Testis (tissue), 2 donors: ENCODE measurements at regions not wholly inside any gene's neighbourhood (a gene's known extent, or its start where the extent isn't known, plus 50 kb on each side); places are given as distances from the start of the nearest gene placed in this dataset.

Experiments used
- DNase-seq: peaks from one replicate; pipeline ENCODE4 v3.0.0-alpha.2; 2019
- H3K27ac ChIP-seq, 2 donors: fragments of 200-600 bp; sonication (generic); one replicate each; pipeline ENCODE4 v1.5.1; 2019
- H3K27me3 ChIP-seq: fragments of 200-600 bp; sonication (generic); one replicate; pipeline ENCODE4 v1.5.1; 2019
- H3K36me3 ChIP-seq: fragments of 200-600 bp; sonication (generic); one replicate; pipeline ENCODE4 v1.5.1; 2017; ENCODE audit warnings: low read depth; ENCODE audit errors: missing control alignments
- H3K4me1 ChIP-seq: fragments of 200-600 bp; sonication (generic); one replicate; pipeline ENCODE4 v1.5.1; 2019
- H3K4me3 ChIP-seq, 2 donors: fragments of 200-600 bp; sonication (generic); one replicate each; pipeline ENCODE4 v1.5.1; 2017 to 2019
- H3K9me3 ChIP-seq: fragments of 200-600 bp; sonication (generic); one replicate; pipeline ENCODE4 v1.5.1; 2017
- CTCF ChIP-seq, 3 experiments: fragments of 450-650 bp in 2 of 3; fragments of 200-600 bp in 1 of 3; sonication (generic) in 1 of 3; IDR thresholded peaks; one replicate each; pipeline ENCODE4 v1.5.1; 2016 to 2019; ENCODE audit warnings: antibody characterized with exemption in 3 of 3, mild to moderate bottlenecking in 2 of 3, moderate library complexity in 1 of 3
- POLR2A ChIP-seq: fragments of 450-650 bp; IDR thresholded peaks from one replicate; pipeline ENCODE4 v1.6.1; 2017; ENCODE audit warnings: antibody characterized with exemption, mild to moderate bottlenecking, moderate library complexity
- WGBS, 2 donors: methylation state at CpG; one replicate each; pipeline ENCODE4 v1.1.5; 2018; 5-methylcytosine and 5-hydroxymethylcytosine counted together
- intact Hi-C: fragments of 100-400 bp; cut with DNase I; formaldehyde crosslinking; loops from one replicate; pipeline ENCODE4 v1.15.1; 2023; ENCODE audit warnings: low total_unique reads

- no peaks in the 10 kb centered on the region for H3K4me1 ChIP-seq
- 59 to 90% methylated on average over 5 of the region's 5 CpGs for WGBS, 2 donors
- H3K27ac ChIP-seq: no peak overlapping the region
- TF ChIP-seq CTCF (IDR thresholded peaks at IDR 0.05) (no peak), POLR2A (no peak)
- H3K27me3 ChIP-seq: no peaks in the 10 kb centered on the region
- no peaks in the 10 kb centered on the region for H3K9me3 ChIP-seq
- no peak for DNase-seq
- no peak overlapping the region for H3K4me3 ChIP-seq
- intact Hi-C loops: no loop called here
- no peaks in the 10 kb centered on the region for H3K36me3 ChIP-seq
These were observed 57.4 kb downstream of the PRR20E start for GRCh38 chr13:57224414-57224813.

- no peak overlapping the region for H3K27ac ChIP-seq
- DNase-seq: no peak
- TF ChIP-seq CTCF (IDR thresholded peaks at IDR 0.05) (no peak), POLR2A (no peak)
- 70 to 88% methylated on average over 2 of the region's 2 CpGs for WGBS, 2 donors
- no peaks in the 10 kb centered on the region for H3K9me3 ChIP-seq
- no peaks in the 10 kb centered on the region for H3K4me1 ChIP-seq
- H3K4me3 ChIP-seq: no peak overlapping the region
- no peaks in the 10 kb centered on the region for H3K27me3 ChIP-seq
- intact Hi-C loops: no loop called here
- H3K36me3 ChIP-seq: no peaks in the 10 kb centered on the region
These were observed 83.5 kb downstream of the PRR20E start for GRCh38 chr13:57250472-57250871.

- TF ChIP-seq CTCF (IDR thresholded peaks at IDR 0.05) (no peak), POLR2A (no peak)
- Histone ChIP-seq H3K27ac (no peak overlapping the region), H3K27me3 (no peaks in the 10 kb centered on the region), H3K36me3 (no peaks in the 10 kb centered on the region), H3K9me3 (no peaks in the 10 kb centered on the region), H3K4me3 (no peak overlapping the region), H3K4me1 (no peaks in the 10 kb centered on the region)
- intact Hi-C loops: no loop called here
- 60 to 84% methylated on average over 2 of the region's 2 CpGs for WGBS, 2 donors
- DNase-seq: no peak
These were observed 86.6 kb downstream of the PRR20E start for GRCh38 chr13:57253551-57253950.

GRCh38 chr13:57264965-57265364 lies 98.0 kb downstream of the PRR20E start:
- Histone ChIP-seq H3K27me3 (no peaks in the 10 kb centered on the region), H3K27ac (no peak overlapping the region), H3K4me3 (no peak overlapping the region), H3K9me3 (no peaks in the 10 kb centered on the region), H3K4me1 (no peaks in the 10 kb centered on the region), H3K36me3 (no peaks in the 10 kb centered on the region)
- intact Hi-C loops: no loop called here
- DNase-seq: no peak
- no peak for TF ChIP-seq CTCF (IDR thresholded peaks at IDR 0.05)
- no peak for TF ChIP-seq POLR2A

GRCh38 chr13:57270493-57270892 lies 103.5 kb downstream of the PRR20E start:
- H3K27me3 ChIP-seq: no peaks in the 10 kb centered on the region
- no peak for TF ChIP-seq CTCF (IDR thresholded peaks at IDR 0.05)
- no peak for TF ChIP-seq POLR2A
- no peak overlapping the region for H3K4me3 ChIP-seq
- no peaks in the 10 kb centered on the region for H3K36me3 ChIP-seq
- no peak for DNase-seq
- H3K9me3 ChIP-seq: no peaks in the 10 kb centered on the region
- H3K4me1 ChIP-seq: no peaks in the 10 kb centered on the region
- intact Hi-C loops: no loop called here
- H3K27ac ChIP-seq: no peak overlapping the region
